ENCODE measurements at regions not wholly inside any gene's neighbourhood (a gene's known extent, or its start where the extent isn't known, plus 50 kb on each side); places are given as distances from the start of the nearest gene placed in this dataset.

GRCh38 chr20:22939181-22939580, 95.9 kb upstream of the SSTR4 start:
- WGBS (ENCODE audit: extremely low coverage, insufficient read length, low lambda C conversion rate) = no CpG with 5 or more reads among the region's 3 CpGs
- Mint-ChIP-seq H3K27ac (no peak overlapping the region), H3K36me3 (ENCODE audit: insufficient read depth in 1 of 3, low read depth in 3 of 3) (no peaks in the 10 kb centered on the region), H3K4me3 (no peak overlapping the region), H3K27me3 (ENCODE audit: low read depth) (no peaks in the 10 kb centered on the region; the same call in 1 of the 2 replicates), H3K9me3 (no peaks in the 10 kb centered on the region), H3K4me1 (peaks cover 0 to 3% of the 10 kb centered on the region in 2 experiments; a peak in 3 of 4 replicates)
- Histone ChIP-seq H3T11ph (ENCODE audit: low read length) (no peak overlapping the region), H3K4me1 (ENCODE audit: insufficient read depth, low read length) (no peaks in the 10 kb centered on the region), H3K9ac (ENCODE audit: extremely low read depth, insufficient read length, low read length) (no peak overlapping the region), H2BK20ac (ENCODE audit: low read depth, low read length, poor library complexity, severe bottlenecking) (no peak overlapping the region), H3K4ac (ENCODE audit: low read depth, low read length) (no peak overlapping the region), H4K91ac (ENCODE audit: insufficient read length, low read depth, low read length) (no peak overlapping the region), H3K79me2 (ENCODE audit: insufficient read depth, low read length) (no peaks in the 10 kb centered on the region), H3K14ac (ENCODE audit: insufficient read depth, low read length) (no peak overlapping the region), H3K79me1 (ENCODE audit: insufficient read depth, low read depth, low read length, poor library complexity, severe bottlenecking) (no peaks in the 10 kb centered on the region), H3K27me3 (ENCODE audit: insufficient read depth, low read length) (no peaks in the 10 kb centered on the region), H3K27ac (ENCODE audit: insufficient read length, low read depth, low read length) (no peak overlapping the region), H2AK5ac (ENCODE audit: insufficient read length, low read length) (no peak overlapping the region), H4K8ac (replicated peaks; ENCODE audit: insufficient read length, low read depth, low read length) (no peak overlapping the region), H3K23me2 (ENCODE audit: insufficient read length, low read depth, low read length, poor library complexity, severe bottlenecking) (no peaks in the 10 kb centered on the region), H3K18ac (ENCODE audit: insufficient read length, low read depth, low read length) (no peak overlapping the region), H4K5ac (ENCODE audit: insufficient read length, low read depth, low read length) (no peak overlapping the region), H2BK15ac (ENCODE audit: low read depth, low read length) (no peak overlapping the region), H3K56ac (ENCODE audit: insufficient read length, low read depth, low read length) (no peak overlapping the region), H3K9me3 (ENCODE audit: control insufficient read depth, low read depth, low read length) (no peaks in the 10 kb centered on the region), H2BK5ac (ENCODE audit: insufficient read length, low read length) (no peak overlapping the region), H2AFZ (ENCODE audit: low read length) (no peak overlapping the region), H2BK12ac (ENCODE audit: insufficient read length, low read depth, low read length) (no peak overlapping the region), H3K23ac (ENCODE audit: insufficient read length, low read depth, low read length) (no peak overlapping the region), H4K20me1 (ENCODE audit: control insufficient read depth, insufficient read depth, insufficient read length) (no peaks in the 10 kb centered on the region), H3K4me2 (ENCODE audit: insufficient read depth, insufficient read length, low read length) (no peak overlapping the region), H2BK120ac (ENCODE audit: low read depth, low read length, poor library complexity, severe bottlenecking) (no peak overlapping the region)
- no peak for TF ChIP-seq CTCF (conservative IDR thresholded peaks at IDR 0.05)
- no peak for DNase-seq
